ENCODE measurements at regions not wholly inside any gene's neighbourhood (a gene's known extent, or its start where the extent isn't known, plus 50 kb on each side); places are given as distances from the start of the nearest gene placed in this dataset.
"Not testable (repeated sequence)": the region's sequence is repeated elsewhere in the genome, so short reads cannot be mapped to it uniquely, and the experiment has no call there.

GRCh38 chr13:65353951-65354350, 1876.2 kb downstream of the PCDH9 start:
- Histone ChIP-seq H3K4me2 (ENCODE audit: low read length) (no peak overlapping the region), H3K9ac (ENCODE audit: low read depth, low read length) (no peak overlapping the region), H3K4me3 (ENCODE audit: low read length) (no peak overlapping the region), H3K36me3 (ENCODE audit: insufficient read depth, low read length) (no peaks in the 10 kb centered on the region), H3K4me1 (ENCODE audit: control insufficient read depth, insufficient read depth, low read length) (no peaks in the 10 kb centered on the region), H3K27me3 (ENCODE audit: control insufficient read depth, insufficient read depth, low read length) (no peaks in the 10 kb centered on the region), H3K9me3 (replicated peaks; ENCODE audit: low read length) (no peaks in the 10 kb centered on the region)

- not testable (repeated sequence) for H3K4me3 ChIP-seq (ENCODE audit: low read length); H3K4me1 ChIP-seq (ENCODE audit: control insufficient read depth, insufficient read depth, low read length); H3K4me2 ChIP-seq (ENCODE audit: low read length); H3K9ac ChIP-seq (ENCODE audit: low read depth, low read length); H3K9me3 ChIP-seq (replicated peaks; ENCODE audit: low read length); H3K27me3 ChIP-seq (ENCODE audit: control insufficient read depth, insufficient read depth, low read length); H3K36me3 ChIP-seq (ENCODE audit: insufficient read depth, low read length)
These were observed 1877.0 kb downstream of the PCDH9 start for GRCh38 chr13:65353150-65353549.

GRCh38 chr13:65347420-65348030, 1882.6 kb downstream of the PCDH9 start:
- no peaks in the 10 kb centered on the region for H3K9me3 ChIP-seq (replicated peaks; ENCODE audit: low read length)
- no peak overlapping the region for H3K9ac ChIP-seq (ENCODE audit: low read depth, low read length)
- no peaks in the 10 kb centered on the region for H3K27me3 ChIP-seq (ENCODE audit: control insufficient read depth, insufficient read depth, low read length)
- H3K4me3 ChIP-seq (ENCODE audit: low read length) = no peak overlapping the region
- H3K36me3 ChIP-seq (ENCODE audit: insufficient read depth, low read length) = no peaks in the 10 kb centered on the region
- H3K4me2 ChIP-seq (ENCODE audit: low read length) = no peak overlapping the region
- H3K4me1 ChIP-seq (ENCODE audit: control insufficient read depth, insufficient read depth, low read length) = no peaks in the 10 kb centered on the region

- Histone ChIP-seq H3K27me3 (ENCODE audit: control insufficient read depth, insufficient read depth, low read length) (no peaks in the 10 kb centered on the region), H3K4me3 (ENCODE audit: low read length) (no peak overlapping the region), H3K9me3 (replicated peaks; ENCODE audit: low read length) (no peaks in the 10 kb centered on the region)
These were observed 1886.1 kb downstream of the PCDH9 start for GRCh38 chr13:65343898-65344663.

GRCh38 chr13:65342541-65343337, 1887.4 kb downstream of the PCDH9 start:
- Histone ChIP-seq H3K9ac (ENCODE audit: low read depth, low read length) (no peak overlapping the region), H3K36me3 (ENCODE audit: insufficient read depth, low read length) (no peaks in the 10 kb centered on the region), H3K4me3 (ENCODE audit: low read length) (no peak overlapping the region), H3K4me1 (ENCODE audit: control insufficient read depth, insufficient read depth, low read length) (no peaks in the 10 kb centered on the region), H3K4me2 (ENCODE audit: low read length) (no peak overlapping the region), H3K9me3 (replicated peaks; ENCODE audit: low read length) (no peaks in the 10 kb centered on the region), H3K27me3 (ENCODE audit: control insufficient read depth, insufficient read depth, low read length) (no peaks in the 10 kb centered on the region)

More at GRCh38 chr13:65343898-65344663, 1886.1 kb downstream of the PCDH9 start:
- H3K36me3 ChIP-seq (ENCODE audit: insufficient read depth, low read length) = no peaks in the 10 kb centered on the region
- H3K9ac ChIP-seq (ENCODE audit: low read depth, low read length) = no peak overlapping the region
- no peaks in the 10 kb centered on the region for H3K4me1 ChIP-seq (ENCODE audit: control insufficient read depth, insufficient read depth, low read length)
- no peak overlapping the region for H3K4me2 ChIP-seq (ENCODE audit: low read length)

GRCh38 chr13:65339241-65339640, 1890.9 kb downstream of the PCDH9 start:
- Histone ChIP-seq H3K9ac (ENCODE audit: low read depth, low read length) (no peak overlapping the region), H3K36me3 (ENCODE audit: insufficient read depth, low read length) (no peaks in the 10 kb centered on the region), H3K4me3 (ENCODE audit: low read length) (no peak overlapping the region), H3K27me3 (ENCODE audit: control insufficient read depth, insufficient read depth, low read length) (no peaks in the 10 kb centered on the region), H3K4me1 (ENCODE audit: control insufficient read depth, insufficient read depth, low read length) (peaks cover 6% of the 10 kb centered on the region), H3K9me3 (replicated peaks; ENCODE audit: low read length) (no peaks in the 10 kb centered on the region), H3K4me2 (ENCODE audit: low read length) (no peak overlapping the region)

GRCh38 chr13:65336916-65337315, 1893.2 kb downstream of the PCDH9 start:
- Histone ChIP-seq H3K27me3 (ENCODE audit: control insufficient read depth, insufficient read depth, low read length) (no peaks in the 10 kb centered on the region), H3K4me2 (ENCODE audit: low read length) (no peak overlapping the region), H3K9me3 (replicated peaks; ENCODE audit: low read length) (no peaks in the 10 kb centered on the region), H3K4me3 (ENCODE audit: low read length) (no peak overlapping the region), H3K9ac (ENCODE audit: low read depth, low read length) (no peak overlapping the region), H3K4me1 (ENCODE audit: control insufficient read depth, insufficient read depth, low read length) (peaks cover 6% of the 10 kb centered on the region), H3K36me3 (ENCODE audit: insufficient read depth, low read length) (no peaks in the 10 kb centered on the region)

GRCh38 chr13:65336087-65336749, 1893.9 kb downstream of the PCDH9 start:
- Histone ChIP-seq H3K9ac (ENCODE audit: low read depth, low read length) (no peak overlapping the region), H3K9me3 (replicated peaks; ENCODE audit: low read length) (no peaks in the 10 kb centered on the region), H3K36me3 (ENCODE audit: insufficient read depth, low read length) (no peaks in the 10 kb centered on the region), H3K4me2 (ENCODE audit: low read length) (no peak overlapping the region), H3K4me3 (ENCODE audit: low read length) (no peak overlapping the region), H3K4me1 (ENCODE audit: control insufficient read depth, insufficient read depth, low read length) (peaks cover 6% of the 10 kb centered on the region), H3K27me3 (ENCODE audit: control insufficient read depth, insufficient read depth, low read length) (no peaks in the 10 kb centered on the region)

- Histone ChIP-seq H3K9ac (ENCODE audit: low read depth, low read length) (no peak overlapping the region), H3K4me1 (ENCODE audit: control insufficient read depth, insufficient read depth, low read length) (no peaks in the 10 kb centered on the region), H3K4me2 (ENCODE audit: low read length) (no peak overlapping the region), H3K9me3 (replicated peaks; ENCODE audit: low read length) (no peaks in the 10 kb centered on the region), H3K4me3 (ENCODE audit: low read length) (no peak overlapping the region), H3K27me3 (ENCODE audit: control insufficient read depth, insufficient read depth, low read length) (no peaks in the 10 kb centered on the region), H3K36me3 (ENCODE audit: insufficient read depth, low read length) (no peaks in the 10 kb centered on the region)
These were observed 1899.4 kb downstream of the PCDH9 start for GRCh38 chr13:65330691-65331090.

GRCh38 chr13:65330287-65330686, 1899.8 kb downstream of the PCDH9 start:
- Histone ChIP-seq H3K4me3 (ENCODE audit: low read length) (no peak overlapping the region), H3K4me1 (ENCODE audit: control insufficient read depth, insufficient read depth, low read length) (no peaks in the 10 kb centered on the region), H3K9ac (ENCODE audit: low read depth, low read length) (no peak overlapping the region), H3K36me3 (ENCODE audit: insufficient read depth, low read length) (no peaks in the 10 kb centered on the region), H3K4me2 (ENCODE audit: low read length) (no peak overlapping the region), H3K9me3 (replicated peaks; ENCODE audit: low read length) (no peaks in the 10 kb centered on the region), H3K27me3 (ENCODE audit: control insufficient read depth, insufficient read depth, low read length) (no peaks in the 10 kb centered on the region)

- H3K9ac ChIP-seq (ENCODE audit: low read depth, low read length); H3K4me3 ChIP-seq (ENCODE audit: low read length); H3K4me2 ChIP-seq (ENCODE audit: low read length); H3K4me1 ChIP-seq (ENCODE audit: control insufficient read depth, insufficient read depth, low read length); H3K27me3 ChIP-seq (ENCODE audit: control insufficient read depth, insufficient read depth, low read length); H3K36me3 ChIP-seq (ENCODE audit: insufficient read depth, low read length); H3K9me3 ChIP-seq (replicated peaks; ENCODE audit: low read length): not testable (repeated sequence)
These were observed 1906.9 kb downstream of the PCDH9 start for GRCh38 chr13:65323192-65323591.

All from skeletal muscle satellite cell (primary cell).